Natural killer cell (primary cell): ENCODE measurements at regions not wholly inside any gene's neighbourhood (a gene's known extent, or its start where the extent isn't known, plus 50 kb on each side); places are given as distances from the start of the nearest gene placed in this dataset.

Experiments
- ATAC-seq, 3 donors: fragments of 150-1000 bp in 2 of 3; fragments of 200-7000 bp in 1 of 3; cut with Tn5 transposase; 1 replicate in 1 of 3; 2 replicates in 2 of 3; pipeline ENCODE4 v1.10.0; 2021; ENCODE audit warnings: mild to moderate bottlenecking in 2 of 3, moderate library complexity in 2 of 3
- DNase-seq, 2 donors: peaks; one replicate each; pipeline versions ENCODE4 v3.0.0 to v3.0.0-alpha.2; 2013 to 2021; ENCODE audit warnings: mixed read lengths in 1 of 2
- H3K27ac ChIP-seq: one replicate; pipeline ENCODE4 v1.5.1; 2013; ENCODE audit warnings: mild to moderate bottlenecking, low read length
- H3K27me3 ChIP-seq: one replicate; pipeline ENCODE4 v1.6.1; 2013; ENCODE audit warnings: low read length; ENCODE audit not compliant: control insufficient read depth, insufficient read depth
- H3K36me3 ChIP-seq: one replicate; pipeline ENCODE4 v1.6.1; 2013; ENCODE audit warnings: low read length; ENCODE audit not compliant: control insufficient read depth, insufficient read depth
- H3K4me1 ChIP-seq: one replicate; pipeline ENCODE4 v1.6.1; 2013; ENCODE audit warnings: low read length; ENCODE audit not compliant: control insufficient read depth, insufficient read depth
- H3K4me3 ChIP-seq: one replicate; pipeline ENCODE4 v1.5.1; 2013; ENCODE audit warnings: low read length
- H3K9me3 ChIP-seq: one replicate; pipeline ENCODE4 v1.6.1; 2013; ENCODE audit warnings: low read length; ENCODE audit not compliant: control insufficient read depth, insufficient read depth
- H3K27ac Mint-ChIP-seq, 2 donors: one replicate each; pipeline ENCODE4 v1.8.0; 2022; ENCODE audit warnings: mild to moderate bottlenecking in 2 of 2, mixed read lengths in 2 of 2, moderate library complexity in 1 of 2
- H3K27me3 Mint-ChIP-seq, 2 donors: one replicate each; pipeline ENCODE4 v1.8.0; 2022; ENCODE audit warnings: low read depth in 2 of 2, mixed read lengths in 2 of 2
- H3K36me3 Mint-ChIP-seq: one replicate; pipeline ENCODE4 v1.8.0; 2022; ENCODE audit warnings: mixed read lengths
- H3K4me1 Mint-ChIP-seq, 2 donors: one replicate each; pipeline ENCODE4 v1.8.0; 2022; ENCODE audit warnings: mixed read lengths in 2 of 2
- H3K4me3 Mint-ChIP-seq: one replicate; pipeline ENCODE4 v1.8.0; 2022; ENCODE audit warnings: mild to moderate bottlenecking, moderate library complexity, mixed read lengths
- H3K9me3 Mint-ChIP-seq, 2 donors: one replicate each; pipeline ENCODE4 v1.8.0; 2022; ENCODE audit warnings: mixed read lengths in 2 of 2
- WGBS: methylation state at CpG from one replicate; pipeline ENCODE4 v1.1.7; 2013; ENCODE audit warnings: missing lambda C conversion rate; ENCODE audit not compliant: insufficient coverage; 5-methylcytosine and 5-hydroxymethylcytosine counted together
- intact Hi-C: fragments of 100-400 bp; cut with micrococcal nuclease; formaldehyde crosslinking; loops from one replicate; pipeline ENCODE4 v1.14.2; 2022
- TF ChIP-seq, protein P1 (sequence below): fragments of 200-600 bp; IDR thresholded peaks from one replicate; pipeline ENCODE4 v1.8.0; 2022; ENCODE audit warnings: antibody characterized with exemption

GRCh38 chr11:128207861-128208321 lies 379.5 kb downstream of the ETS1 start:
- no peak for ATAC-seq
- no peak for DNase-seq
- Histone ChIP-seq H3K27me3 (no peaks in the 10 kb centered on the region), H3K27ac (no peak overlapping the region), H3K9me3 (no peaks in the 10 kb centered on the region), H3K4me1 (no peaks in the 10 kb centered on the region), H3K36me3 (no peaks in the 10 kb centered on the region), H3K4me3 (no peak overlapping the region)
- intact Hi-C loops, result no loop called here
- 89% methylated on average over 3 of the region's 3 CpGs for WGBS
- Mint-ChIP-seq H3K9me3 (no peaks in the 10 kb centered on the region), H3K27ac (no peak overlapping the region), H3K4me1 (peaks cover 5% of the 10 kb centered on the region in 2 donors), H3K4me3 (no peak overlapping the region), H3K36me3 (peaks cover 5% of the 10 kb centered on the region), H3K27me3 (no peaks in the 10 kb centered on the region)
- TF ChIP-seq, protein P1, sequence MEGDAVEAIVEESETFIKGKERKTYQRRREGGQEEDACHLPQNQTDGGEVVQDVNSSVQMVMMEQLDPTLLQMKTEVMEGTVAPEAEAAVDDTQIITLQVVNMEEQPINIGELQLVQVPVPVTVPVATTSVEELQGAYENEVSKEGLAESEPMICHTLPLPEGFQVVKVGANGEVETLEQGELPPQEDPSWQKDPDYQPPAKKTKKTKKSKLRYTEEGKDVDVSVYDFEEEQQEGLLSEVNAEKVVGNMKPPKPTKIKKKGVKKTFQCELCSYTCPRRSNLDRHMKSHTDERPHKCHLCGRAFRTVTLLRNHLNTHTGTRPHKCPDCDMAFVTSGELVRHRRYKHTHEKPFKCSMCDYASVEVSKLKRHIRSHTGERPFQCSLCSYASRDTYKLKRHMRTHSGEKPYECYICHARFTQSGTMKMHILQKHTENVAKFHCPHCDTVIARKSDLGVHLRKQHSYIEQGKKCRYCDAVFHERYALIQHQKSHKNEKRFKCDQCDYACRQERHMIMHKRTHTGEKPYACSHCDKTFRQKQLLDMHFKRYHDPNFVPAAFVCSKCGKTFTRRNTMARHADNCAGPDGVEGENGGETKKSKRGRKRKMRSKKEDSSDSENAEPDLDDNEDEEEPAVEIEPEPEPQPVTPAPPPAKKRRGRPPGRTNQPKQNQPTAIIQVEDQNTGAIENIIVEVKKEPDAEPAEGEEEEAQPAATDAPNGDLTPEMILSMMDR, result no peak

DNA sequence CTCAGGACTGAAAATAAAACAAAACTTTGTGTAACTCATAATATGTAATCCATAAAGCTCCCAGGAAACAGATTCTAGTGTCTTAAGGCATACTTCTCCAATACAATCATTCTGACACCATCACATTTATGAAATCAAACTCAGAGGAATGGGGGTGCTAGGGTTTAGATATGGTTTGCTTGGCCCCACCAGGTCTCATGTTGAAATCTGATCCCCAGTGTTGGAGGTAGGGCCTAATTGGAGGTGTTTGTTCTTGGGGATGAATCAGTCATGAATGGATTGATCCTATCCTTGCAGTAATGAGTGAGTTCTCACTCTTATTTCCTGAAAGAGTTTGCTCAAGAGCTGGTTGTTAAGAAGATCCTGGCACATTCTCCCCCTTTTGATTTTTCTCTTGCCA lies 380.9 kb downstream of the ETS1 start:
- no peaks in the 10 kb centered on the region for H3K27me3 Mint-ChIP-seq
- no peak overlapping the region for H3K27ac Mint-ChIP-seq
- peaks cover 5% of the 10 kb centered on the region for H3K36me3 Mint-ChIP-seq
- no peak overlapping the region for H3K4me3 Mint-ChIP-seq
- Histone ChIP-seq H3K27me3 (no peaks in the 10 kb centered on the region), H3K27ac (no peak overlapping the region), H3K4me1 (peaks cover 6% of the 10 kb centered on the region), H3K9me3 (no peaks in the 10 kb centered on the region), H3K4me3 (no peak overlapping the region), H3K36me3 (no peaks in the 10 kb centered on the region)
- intact Hi-C loops, result no loop called here
- ATAC-seq (no peak), DNase-seq (no peak)
- peaks cover 10 to 15% of the 10 kb centered on the region in 2 donors for H3K4me1 Mint-ChIP-seq
- TF ChIP-seq, protein P1, result no peak
- no peaks in the 10 kb centered on the region for H3K9me3 Mint-ChIP-seq

DNA sequence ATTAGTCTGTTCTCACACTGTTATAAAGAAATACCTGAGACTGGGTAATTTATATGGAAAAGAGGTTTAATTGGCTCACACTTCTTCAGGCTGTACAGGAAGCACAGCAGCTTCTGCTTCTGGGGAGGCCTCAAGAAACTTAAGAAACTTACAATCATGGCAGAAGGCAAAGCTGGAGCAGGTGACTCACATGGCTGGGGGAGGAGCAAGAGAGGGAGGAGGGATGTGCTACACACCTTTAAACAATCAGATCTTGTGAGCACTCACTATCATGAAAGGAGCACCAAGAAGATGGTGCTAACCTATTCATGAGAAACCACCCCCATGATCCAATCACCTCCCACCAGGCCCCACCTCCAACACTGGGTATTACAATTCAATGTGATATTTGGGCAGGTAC lies 381.6 kb downstream of the ETS1 start:
- no peak for DNase-seq
- no peaks in the 10 kb centered on the region for H3K36me3 ChIP-seq
- TF ChIP-seq, protein P1, result no peak
- no peak overlapping the region for H3K4me3 Mint-ChIP-seq
- H3K9me3 ChIP-seq, result no peaks in the 10 kb centered on the region
- peaks cover 17 to 22% of the 10 kb centered on the region in 2 donors for H3K4me1 Mint-ChIP-seq
- intact Hi-C loops, result no loop called here
- no peak overlapping the region for H3K4me3 ChIP-seq
- H3K36me3 Mint-ChIP-seq, result peaks cover 5% of the 10 kb centered on the region
- H3K27ac ChIP-seq, result no peak overlapping the region
- no peaks in the 10 kb centered on the region for H3K27me3 ChIP-seq
- ATAC-seq, result no peak
- H3K27me3 Mint-ChIP-seq, result no peaks in the 10 kb centered on the region
- H3K4me1 ChIP-seq, result peaks cover 12% of the 10 kb centered on the region
- no peaks in the 10 kb centered on the region for H3K9me3 Mint-ChIP-seq
- H3K27ac Mint-ChIP-seq, result no peak overlapping the region

- H3K4me1 ChIP-seq, result peaks cover 21% of the 10 kb centered on the region
- no peaks in the 10 kb centered on the region for H3K9me3 ChIP-seq
- Mint-ChIP-seq H3K27ac (no peak overlapping the region), H3K9me3 (no peaks in the 10 kb centered on the region), H3K4me3 (no peak overlapping the region), H3K27me3 (no peaks in the 10 kb centered on the region), H3K36me3 (peaks cover 5% of the 10 kb centered on the region), H3K4me1 (peaks cover 26 to 31% of the 10 kb centered on the region in 2 donors)
- 100% methylated on average over 2 of the region's 3 CpGs for WGBS
- no peak for DNase-seq
- TF ChIP-seq, protein P1, result no peak
- no peaks in the 10 kb centered on the region for H3K27me3 ChIP-seq
- intact Hi-C loops, result no loop called here
- H3K27ac ChIP-seq, result no peak overlapping the region
- H3K4me3 ChIP-seq, result no peak overlapping the region
- no peak for ATAC-seq
- no peaks in the 10 kb centered on the region for H3K36me3 ChIP-seq
Measured at GRCh38 chr11:128204898-128205297, 382.5 kb downstream of the ETS1 start.
